ENCODE measurements at regions not wholly inside any gene's neighbourhood (a gene's known extent, or its start where the extent isn't known, plus 50 kb on each side); places are given as distances from the start of the nearest gene placed in this dataset.

GRCh38 chr9:86548220-86548619, 194.0 kb upstream of the TUT7 start:
- Mint-ChIP-seq H3K4me3 (ENCODE audit: unreplicated experiment) (no peak overlapping the region), H3K9me3 (ENCODE audit: unreplicated experiment) (no peaks in the 10 kb centered on the region), H3K4me1 (ENCODE audit: low read depth, unreplicated experiment) (peaks cover 2% of the 10 kb centered on the region), H3K27me3 (ENCODE audit: low read depth, unreplicated experiment) (no peaks in the 10 kb centered on the region), H3K27ac (ENCODE audit: unreplicated experiment) (no peak overlapping the region), H3K36me3 (ENCODE audit: low read depth, unreplicated experiment) (no peaks in the 10 kb centered on the region)
- no peaks in the 10 kb centered on the region for H3K9me3 ChIP-seq (ENCODE audit: insufficient read depth, low read depth, low read length)
- H3K36me3 ChIP-seq (ENCODE audit: insufficient read depth, low read length), result no peaks in the 10 kb centered on the region
- no peak for DNase-seq (ENCODE audit: low read depth)
- no peak overlapping the region for H3K27ac ChIP-seq (ENCODE audit: low read depth, low read length)
- H3K4me1 ChIP-seq (ENCODE audit: insufficient read depth, low read length), result peaks cover 10% of the 10 kb centered on the region
- H3K4me3 ChIP-seq (ENCODE audit: insufficient read depth, low read depth, low read length), result no peak overlapping the region
- FAIRE-seq, result no peak
- H3K4me2 ChIP-seq (ENCODE audit: low read length), result no peak overlapping the region
- H2AFZ ChIP-seq (ENCODE audit: low read depth, low read length), result no peak overlapping the region
- no peak for TF ChIP-seq EZH2 (IDR thresholded peaks at IDR 0.05; ENCODE audit: insufficient read depth, low read length)
- no peak for TF ChIP-seq CTCF (IDR thresholded peaks at IDR 0.05; ENCODE audit: insufficient read depth, low read depth, low read length)
- H3K27me3 ChIP-seq (ENCODE audit: insufficient read depth, low read length), result no peaks in the 10 kb centered on the region
- H4K20me1 ChIP-seq (ENCODE audit: insufficient read depth, low read length), result no peaks in the 10 kb centered on the region
- no peaks in the 10 kb centered on the region for H3K79me2 ChIP-seq (ENCODE audit: insufficient read depth, low read length)
- H3K9ac ChIP-seq (ENCODE audit: low read length), result no peak overlapping the region

- FAIRE-seq, result no peak
- Mint-ChIP-seq H3K4me1 (ENCODE audit: low read depth, unreplicated experiment) (peaks cover 2% of the 10 kb centered on the region), H3K4me3 (ENCODE audit: unreplicated experiment) (no peak overlapping the region), H3K9me3 (ENCODE audit: unreplicated experiment) (no peaks in the 10 kb centered on the region), H3K27me3 (ENCODE audit: low read depth, unreplicated experiment) (no peaks in the 10 kb centered on the region), H3K36me3 (ENCODE audit: low read depth, unreplicated experiment) (no peaks in the 10 kb centered on the region), H3K27ac (ENCODE audit: unreplicated experiment) (no peak overlapping the region)
- Histone ChIP-seq H3K27ac (ENCODE audit: low read depth, low read length) (no peak overlapping the region), H3K9me3 (ENCODE audit: insufficient read depth, low read depth, low read length) (no peaks in the 10 kb centered on the region), H3K27me3 (ENCODE audit: insufficient read depth, low read length) (no peaks in the 10 kb centered on the region), H2AFZ (ENCODE audit: low read depth, low read length) (no peak overlapping the region), H3K4me3 (ENCODE audit: insufficient read depth, low read depth, low read length) (no peak overlapping the region), H3K4me2 (ENCODE audit: low read length) (no peak overlapping the region), H3K4me1 (ENCODE audit: insufficient read depth, low read length) (peaks cover 10% of the 10 kb centered on the region), H3K9ac (ENCODE audit: low read length) (no peak overlapping the region), H4K20me1 (ENCODE audit: insufficient read depth, low read length) (no peaks in the 10 kb centered on the region), H3K36me3 (ENCODE audit: insufficient read depth, low read length) (no peaks in the 10 kb centered on the region), H3K79me2 (ENCODE audit: insufficient read depth, low read length) (no peaks in the 10 kb centered on the region)
- DNase-seq (ENCODE audit: low read depth), result no peak
- no peak for TF ChIP-seq EZH2 (IDR thresholded peaks at IDR 0.05; ENCODE audit: insufficient read depth, low read length)
- TF ChIP-seq CTCF (IDR thresholded peaks at IDR 0.05; ENCODE audit: insufficient read depth, low read depth, low read length), result no peak
These were observed 193.4 kb upstream of the TUT7 start for GRCh38 chr9:86547571-86547970.

- Histone ChIP-seq H2AFZ (ENCODE audit: low read depth, low read length) (no peak overlapping the region), H3K9me3 (ENCODE audit: insufficient read depth, low read depth, low read length) (no peaks in the 10 kb centered on the region), H3K36me3 (ENCODE audit: insufficient read depth, low read length) (no peaks in the 10 kb centered on the region), H3K4me2 (ENCODE audit: low read length) (no peak overlapping the region), H3K27me3 (ENCODE audit: insufficient read depth, low read length) (no peaks in the 10 kb centered on the region), H4K20me1 (ENCODE audit: insufficient read depth, low read length) (no peaks in the 10 kb centered on the region), H3K79me2 (ENCODE audit: insufficient read depth, low read length) (no peaks in the 10 kb centered on the region), H3K4me3 (ENCODE audit: insufficient read depth, low read depth, low read length) (no peak overlapping the region), H3K9ac (ENCODE audit: low read length) (no peak overlapping the region), H3K27ac (ENCODE audit: low read depth, low read length) (no peak overlapping the region), H3K4me1 (ENCODE audit: insufficient read depth, low read length) (peaks cover 10% of the 10 kb centered on the region)
- Mint-ChIP-seq H3K36me3 (ENCODE audit: low read depth, unreplicated experiment) (no peaks in the 10 kb centered on the region), H3K27me3 (ENCODE audit: low read depth, unreplicated experiment) (no peaks in the 10 kb centered on the region), H3K27ac (ENCODE audit: unreplicated experiment) (no peak overlapping the region), H3K4me3 (ENCODE audit: unreplicated experiment) (no peak overlapping the region), H3K4me1 (ENCODE audit: low read depth, unreplicated experiment) (peaks cover 2% of the 10 kb centered on the region), H3K9me3 (ENCODE audit: unreplicated experiment) (no peaks in the 10 kb centered on the region)
- DNase-seq (ENCODE audit: low read depth), result no peak
- FAIRE-seq, result no peak
- TF ChIP-seq CTCF (IDR thresholded peaks at IDR 0.05; ENCODE audit: insufficient read depth, low read depth, low read length), result no peak
- no peak for TF ChIP-seq EZH2 (IDR thresholded peaks at IDR 0.05; ENCODE audit: insufficient read depth, low read length)
These were observed 192.5 kb upstream of the TUT7 start for GRCh38 chr9:86546712-86547111.

Measured in astrocyte (in vitro differentiated cells and primary cell).